WI38 (cell line): ENCODE measurements at regions not wholly inside any gene's neighbourhood (a gene's known extent, or its start where the extent isn't known, plus 50 kb on each side); places are given as distances from the start of the nearest gene placed in this dataset.

Experiments used
- H3K4me3 ChIP-seq: 2 replicates; pipeline ENCODE4 v1.5.1; 2011; ENCODE audit warnings: low read depth, mild to moderate bottlenecking, control low read depth, low read length
- TF ChIP-seq, protein P1 (sequence below): IDR thresholded peaks from 2 replicates; pipeline ENCODE4 v1.5.1; 2012; ENCODE audit warnings: low read depth, mild to moderate bottlenecking, control low read depth, low read length

- TF ChIP-seq, protein P1, sequence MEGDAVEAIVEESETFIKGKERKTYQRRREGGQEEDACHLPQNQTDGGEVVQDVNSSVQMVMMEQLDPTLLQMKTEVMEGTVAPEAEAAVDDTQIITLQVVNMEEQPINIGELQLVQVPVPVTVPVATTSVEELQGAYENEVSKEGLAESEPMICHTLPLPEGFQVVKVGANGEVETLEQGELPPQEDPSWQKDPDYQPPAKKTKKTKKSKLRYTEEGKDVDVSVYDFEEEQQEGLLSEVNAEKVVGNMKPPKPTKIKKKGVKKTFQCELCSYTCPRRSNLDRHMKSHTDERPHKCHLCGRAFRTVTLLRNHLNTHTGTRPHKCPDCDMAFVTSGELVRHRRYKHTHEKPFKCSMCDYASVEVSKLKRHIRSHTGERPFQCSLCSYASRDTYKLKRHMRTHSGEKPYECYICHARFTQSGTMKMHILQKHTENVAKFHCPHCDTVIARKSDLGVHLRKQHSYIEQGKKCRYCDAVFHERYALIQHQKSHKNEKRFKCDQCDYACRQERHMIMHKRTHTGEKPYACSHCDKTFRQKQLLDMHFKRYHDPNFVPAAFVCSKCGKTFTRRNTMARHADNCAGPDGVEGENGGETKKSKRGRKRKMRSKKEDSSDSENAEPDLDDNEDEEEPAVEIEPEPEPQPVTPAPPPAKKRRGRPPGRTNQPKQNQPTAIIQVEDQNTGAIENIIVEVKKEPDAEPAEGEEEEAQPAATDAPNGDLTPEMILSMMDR = peak; percentile 8; the same call in 1 of the 2 replicates
- H3K4me3 ChIP-seq = no peak overlapping the region
These were observed 714.4 kb upstream of the TBX3 start for GRCh38 chr12:115398311-115398781.

GRCh38 chr12:115396567-115396966, 712.6 kb upstream of the TBX3 start:
- TF ChIP-seq, protein P1 = no peak
- no peak overlapping the region for H3K4me3 ChIP-seq

DNA sequence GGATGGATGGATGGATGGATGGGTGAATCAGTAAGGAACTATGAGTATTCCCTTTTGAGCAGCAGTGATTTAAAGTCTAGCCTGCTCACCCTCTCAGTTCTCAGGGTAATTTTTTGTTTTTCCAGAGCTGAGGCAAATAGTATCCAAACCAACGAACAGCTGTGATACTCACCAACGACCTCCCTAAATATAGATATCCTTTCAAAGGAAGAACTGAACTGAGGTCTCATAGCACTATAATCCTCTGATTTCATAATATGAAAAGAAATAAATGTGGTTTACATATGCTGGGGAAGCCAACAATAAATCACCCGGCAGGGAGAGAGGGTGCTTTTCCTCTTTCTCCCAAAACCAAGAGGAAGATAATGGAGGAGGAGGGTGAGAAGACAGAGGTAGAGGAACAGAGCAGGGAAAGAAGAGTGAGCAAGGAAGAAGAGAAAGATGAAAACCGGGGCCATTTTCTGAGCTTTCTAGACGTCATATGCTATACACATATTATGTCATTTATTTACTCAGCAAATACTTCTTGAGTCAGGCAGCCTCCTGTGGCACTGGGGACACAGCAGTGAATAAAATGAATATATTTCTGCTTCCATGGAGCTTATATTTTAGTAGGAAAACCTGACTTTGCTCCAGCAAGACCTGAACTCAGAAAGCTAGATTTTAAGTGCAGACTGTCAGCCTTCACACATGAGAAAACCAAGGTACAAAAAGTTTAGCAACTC, 710.7 kb upstream of the TBX3 start:
- no peak overlapping the region for H3K4me3 ChIP-seq
- TF ChIP-seq, protein P1 = no peak

DNA sequence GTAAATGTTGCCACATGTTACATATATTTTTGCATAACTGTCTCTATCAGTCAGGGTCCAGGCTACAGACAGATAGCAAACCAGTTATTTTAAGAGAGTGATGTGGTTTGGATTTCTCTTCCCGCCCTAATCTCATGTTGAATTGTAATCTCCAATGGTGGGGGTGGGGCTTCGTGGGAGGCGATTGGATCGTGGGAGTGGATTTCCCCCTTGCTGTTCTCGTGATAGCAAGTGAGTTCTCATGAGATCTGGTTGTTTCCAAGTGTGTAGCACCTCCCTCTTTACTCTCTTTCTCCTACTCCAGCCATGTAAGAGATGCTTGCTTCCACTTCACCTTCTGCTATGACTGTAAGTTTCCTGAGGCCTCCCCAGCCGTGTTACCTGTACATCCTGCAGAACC, 704.2 kb upstream of the TBX3 start:
- TF ChIP-seq, protein P1 = no peak
- H3K4me3 ChIP-seq = no peak overlapping the region

DNA sequence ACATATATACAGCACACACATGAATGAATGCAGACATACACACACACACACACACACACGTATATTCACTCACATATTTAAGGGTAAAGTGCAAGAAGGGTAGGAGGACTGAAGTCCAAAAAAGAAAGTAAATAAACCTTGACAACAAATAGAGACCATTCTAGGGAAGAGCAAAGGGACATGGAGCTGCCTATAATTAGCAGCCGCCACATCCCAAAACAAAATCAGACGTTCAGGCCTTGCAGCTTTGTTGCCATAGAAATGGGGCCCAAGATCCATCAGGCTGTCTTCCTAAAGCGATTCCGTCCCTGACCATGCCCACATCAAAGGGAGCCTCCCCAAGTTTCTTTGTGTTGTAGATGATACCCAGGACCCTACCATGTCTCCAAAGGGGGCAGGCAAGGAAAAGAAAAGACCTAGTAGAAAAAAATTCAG, 703.5 kb upstream of the TBX3 start:
- TF ChIP-seq, protein P1 = no peak
- no peak overlapping the region for H3K4me3 ChIP-seq

GRCh38 chr12:115386946-115387345, 703.0 kb upstream of the TBX3 start:
- no peak overlapping the region for H3K4me3 ChIP-seq
- TF ChIP-seq, protein P1 = no peak

- no peak overlapping the region for H3K4me3 ChIP-seq
- TF ChIP-seq, protein P1 = no peak
These were observed 701.2 kb upstream of the TBX3 start for GRCh38 chr12:115385141-115385540.
